Smooth muscle cell (in vitro differentiated cells): ENCODE measurements at regions not wholly inside any gene's neighbourhood (a gene's known extent, or its start where the extent isn't known, plus 50 kb on each side); places are given as distances from the start of the nearest gene placed in this dataset.

ENCODE experiments used
- DNase-seq: peaks from one replicate; lab custom pipeline; 2025; ENCODE audit not compliant: unreplicated experiment; lab: John Stamatoyannopoulos, UW
- H2AFZ ChIP-seq: fragments of 200-600 bp; sonication (generic); 2 replicates; pipeline ENCODE4 v1.6.0; 2016; ENCODE audit warnings: antibody characterized with exemption, low read depth, mild to moderate bottlenecking
- H3F3A ChIP-seq: fragments of 200-600 bp; sonication (generic); 2 replicates; pipeline ENCODE4 v1.6.0; 2017; ENCODE audit warnings: antibody characterized with exemption, low read depth
- H3K27ac ChIP-seq: fragments of 200-600 bp; sonication (generic); 2 replicates; pipeline ENCODE4 v1.5.1; 2016; ENCODE audit warnings: low read depth, mild to moderate bottlenecking
- H3K27me3 ChIP-seq: fragments of 200-600 bp; sonication (generic); 2 replicates; pipeline ENCODE4 v1.6.1; 2016; ENCODE audit warnings: low read depth, mild to moderate bottlenecking
- H3K36me3 ChIP-seq: fragments of 200-600 bp; sonication (generic); 2 replicates; pipeline ENCODE4 v1.5.1; 2016; ENCODE audit warnings: low read depth
- H3K4me1 ChIP-seq: fragments of 200-600 bp; sonication (generic); 2 replicates; pipeline ENCODE4 v1.5.1; 2016; ENCODE audit warnings: low read depth
- H3K4me2 ChIP-seq: fragments of 200-600 bp; sonication (generic); 2 replicates; pipeline ENCODE4 v1.6.0; 2016; ENCODE audit warnings: mild to moderate bottlenecking
- H3K4me3 ChIP-seq: fragments of 200-600 bp; sonication (generic); 2 replicates; pipeline ENCODE4 v1.5.1; 2016; ENCODE audit warnings: mild to moderate bottlenecking
- H3K79me2 ChIP-seq: fragments of 200-600 bp; sonication (generic); 2 replicates; pipeline ENCODE4 v1.6.0; 2016; ENCODE audit warnings: low read depth, mild to moderate bottlenecking
- H3K9ac ChIP-seq: fragments of 200-600 bp; sonication (generic); 2 replicates; pipeline ENCODE4 v1.6.0; 2016; ENCODE audit warnings: low read depth
- H3K9me3 ChIP-seq: fragments of 200-600 bp; sonication (generic); replicated peaks from 2 replicates; pipeline ENCODE4 v1.5.1; 2016; ENCODE audit warnings: low read depth
- H4K20me1 ChIP-seq: fragments of 200-600 bp; sonication (generic); 2 replicates; pipeline ENCODE4 v1.6.0; 2016; ENCODE audit warnings: low read depth
- CTCF ChIP-seq: fragments of 200-600 bp; sonication (generic); IDR thresholded peaks from 2 replicates; pipeline ENCODE4 v1.5.1; 2017; ENCODE audit warnings: borderline replicate concordance, mild to moderate bottlenecking, antibody characterized with exemption; ENCODE audit not compliant: insufficient read depth, poor library complexity, severe bottlenecking
- WGBS: methylation state at CpG from one replicate; pipeline ENCODE4 v1.1.7; 2016; ENCODE audit warnings: low lambda C conversion rate; 5-methylcytosine and 5-hydroxymethylcytosine counted together

GRCh38 chr15:39195961-39196486 is 384.9 kb upstream of the THBS1 start:
- Histone ChIP-seq H3F3A (peaks cover 35% of the 10 kb centered on the region), H3K79me2 (no peaks in the 10 kb centered on the region), H3K27ac (peak overlapping the region; percentile 62), H3K4me2 (no peak overlapping the region), H3K4me3 (no peak overlapping the region), H2AFZ (no peak overlapping the region), H4K20me1 (no peaks in the 10 kb centered on the region), H3K27me3 (no peaks in the 10 kb centered on the region), H3K36me3 (no peaks in the 10 kb centered on the region), H3K9ac (no peak overlapping the region), H3K9me3 (no peaks in the 10 kb centered on the region), H3K4me1 (peaks cover 31% of the 10 kb centered on the region)
- WGBS, result 17% methylated on average over 3 of the region's 3 CpGs
- DNase-seq, result no peak
- TF ChIP-seq CTCF, result no peak

GRCh38 chr15:39198044-39199000 is 382.6 kb upstream of the THBS1 start:
- 78% methylated on average over 6 of the region's 6 CpGs for WGBS
- Histone ChIP-seq H3F3A (peaks cover 18% of the 10 kb centered on the region), H4K20me1 (no peaks in the 10 kb centered on the region), H3K4me3 (no peak overlapping the region), H3K79me2 (no peaks in the 10 kb centered on the region), H3K27me3 (no peaks in the 10 kb centered on the region), H3K4me1 (peaks cover 9% of the 10 kb centered on the region), H3K9ac (no peak overlapping the region), H3K9me3 (no peaks in the 10 kb centered on the region), H2AFZ (no peak overlapping the region), H3K36me3 (no peaks in the 10 kb centered on the region), H3K4me2 (no peak overlapping the region), H3K27ac (peak overlapping the region; percentile 41)
- TF ChIP-seq CTCF, result no peak
- no peak for DNase-seq

DNA sequence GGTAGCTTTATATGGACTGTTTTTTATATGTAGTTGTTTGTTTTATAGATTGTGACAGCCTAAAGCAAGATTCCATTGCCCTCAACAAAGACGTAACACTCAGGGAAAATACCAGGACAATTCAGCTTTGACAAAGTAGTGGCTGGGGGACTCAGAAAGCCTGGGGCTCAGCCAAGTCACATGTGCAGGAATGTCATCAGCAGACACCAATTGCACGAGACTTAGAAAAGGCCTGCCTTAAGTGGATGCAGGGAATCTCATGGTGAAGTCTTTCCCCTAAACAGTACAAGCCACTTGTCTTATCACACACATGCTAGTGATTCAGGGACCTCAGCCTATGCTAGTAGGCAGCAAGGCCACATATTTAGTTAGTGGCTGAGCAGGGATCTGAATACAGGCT is 381.8 kb upstream of the THBS1 start:
- no peaks in the 10 kb centered on the region for H3K79me2 ChIP-seq
- H3K4me3 ChIP-seq, result no peak overlapping the region
- H3K27ac ChIP-seq, result peak overlapping the region; percentile 41
- no peaks in the 10 kb centered on the region for H3K36me3 ChIP-seq
- no peaks in the 10 kb centered on the region for H3K27me3 ChIP-seq
- peaks cover 18% of the 10 kb centered on the region for H3F3A ChIP-seq
- peak overlapping the region; percentile 25 for H3K4me2 ChIP-seq
- WGBS, result 13% methylated on average over 2 of the region's 2 CpGs
- H3K9me3 ChIP-seq, result no peaks in the 10 kb centered on the region
- H3K4me1 ChIP-seq, result peaks cover 7% of the 10 kb centered on the region
- no peaks in the 10 kb centered on the region for H4K20me1 ChIP-seq
- DNase-seq, result no peak
- no peak overlapping the region for H3K9ac ChIP-seq
- no peak overlapping the region for H2AFZ ChIP-seq
- no peak for TF ChIP-seq CTCF

- TF ChIP-seq CTCF, result no peak
- no peaks in the 10 kb centered on the region for H3K36me3 ChIP-seq
- no peak overlapping the region for H2AFZ ChIP-seq
- H3K4me3 ChIP-seq, result no peak overlapping the region
- no peaks in the 10 kb centered on the region for H3K27me3 ChIP-seq
- H3K4me2 ChIP-seq, result no peak overlapping the region
- H3K27ac ChIP-seq, result no peak overlapping the region
- no peaks in the 10 kb centered on the region for H3K79me2 ChIP-seq
- H3K9ac ChIP-seq, result no peak overlapping the region
- no peaks in the 10 kb centered on the region for H3K9me3 ChIP-seq
- DNase-seq, result no peak
- no peaks in the 10 kb centered on the region for H4K20me1 ChIP-seq
- peaks cover 14% of the 10 kb centered on the region for H3F3A ChIP-seq
- H3K4me1 ChIP-seq, result peaks cover 7% of the 10 kb centered on the region
Observed at GRCh38 chr15:39200586-39200985, 380.3 kb upstream of the THBS1 start.
